SK-N-MC (cell line): ENCODE measurements at regions not wholly inside any gene's neighbourhood (a gene's known extent, or its start where the extent isn't known, plus 50 kb on each side); places are given as distances from the start of the nearest gene placed in this dataset.

Experiments used
- DNase-seq: peaks from one replicate; pipeline ENCODE4 v3.0.0-alpha.2; 2011; ENCODE audit warnings: low read depth, low spot score
- H3K27ac ChIP-seq: fragments of 200-600 bp; sonication (generic); 2 replicates; pipeline ENCODE4 v1.5.1; 2016; ENCODE audit warnings: mixed run types
- H3K36me3 ChIP-seq: fragments of 200-600 bp; sonication (generic); 2 replicates; pipeline ENCODE4 v1.6.1; 2017; ENCODE audit warnings: antibody characterized with exemption, low read length, mixed read lengths; ENCODE audit not compliant: insufficient read depth
- H3K4me3 ChIP-seq: fragments of 200-600 bp; sonication (generic); 2 replicates; pipeline ENCODE4 v1.5.1; 2016
- H3K9ac ChIP-seq: fragments of 200-600 bp; sonication (generic); 2 replicates; pipeline ENCODE4 v1.8.0; 2017; ENCODE audit warnings: mixed run types, mixed read lengths; ENCODE audit not compliant: insufficient read length
- H3K9me3 ChIP-seq: fragments of 200-600 bp; sonication (generic); 2 replicates; pipeline ENCODE4 v1.6.1; 2017; ENCODE audit warnings: low read depth, mild to moderate bottlenecking, antibody characterized with exemption, low read length, moderate library complexity, mixed read lengths
- EZH2 ChIP-seq: fragments of 200-600 bp; sonication (generic); IDR thresholded peaks from one replicate; pipeline ENCODE4 v1.6.1; 2017; ENCODE audit warnings: antibody characterized with exemption
- FOXP2 ChIP-seq: optimal IDR thresholded peaks from 2 replicates; pipeline ENCODE3; 2011; ENCODE audit warnings: mild to moderate bottlenecking, moderate library complexity; ENCODE audit not compliant: insufficient read depth; ENCODE audit errors: extremely low read length, control extremely low read depth
- POLR2AphosphoS5 ChIP-seq: IDR thresholded peaks from 2 replicates; pipeline ENCODE4 v1.6.1; 2012; ENCODE audit warnings: mild to moderate bottlenecking, low read depth, low read length, borderline replicate concordance

- no peaks in the 10 kb centered on the region for H3K36me3 ChIP-seq
- no peak overlapping the region for H3K27ac ChIP-seq
- H3K9me3 ChIP-seq: no peaks in the 10 kb centered on the region
- no peak overlapping the region for H3K4me3 ChIP-seq
- H3K9ac ChIP-seq: no peak overlapping the region
- DNase-seq: no peak
- no peak for TF ChIP-seq EZH2
Measured at GRCh38 chr4:59979061-59979460, 1221.1 kb upstream of the ADGRL3 start.

DNA sequence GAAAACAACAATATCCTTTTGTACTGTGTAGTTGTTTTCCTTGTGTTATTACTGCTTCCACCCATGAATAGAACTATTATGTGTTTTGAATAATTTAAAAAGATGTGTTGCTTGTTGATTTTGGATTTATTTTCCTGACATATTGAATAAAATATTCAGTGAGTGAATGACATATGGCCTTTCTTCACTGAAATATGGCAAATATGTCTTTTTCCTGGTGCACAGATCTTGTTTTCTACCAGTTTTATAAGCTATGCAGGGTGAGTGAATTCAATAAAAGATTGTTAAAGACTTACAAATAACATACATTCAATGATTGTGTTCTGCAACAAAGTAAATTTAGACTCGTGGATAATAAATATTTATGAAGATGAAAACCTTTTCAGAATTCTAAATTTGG lies 1216.3 kb upstream of the ADGRL3 start:
- TF ChIP-seq POLR2AphosphoS5 (no peak), EZH2 (no peak), FOXP2 (no peak)
- DNase-seq: no peak
- Histone ChIP-seq H3K9me3 (no peaks in the 10 kb centered on the region), H3K27ac (no peak overlapping the region), H3K9ac (no peak overlapping the region), H3K36me3 (no peaks in the 10 kb centered on the region), H3K4me3 (no peak overlapping the region)

DNA sequence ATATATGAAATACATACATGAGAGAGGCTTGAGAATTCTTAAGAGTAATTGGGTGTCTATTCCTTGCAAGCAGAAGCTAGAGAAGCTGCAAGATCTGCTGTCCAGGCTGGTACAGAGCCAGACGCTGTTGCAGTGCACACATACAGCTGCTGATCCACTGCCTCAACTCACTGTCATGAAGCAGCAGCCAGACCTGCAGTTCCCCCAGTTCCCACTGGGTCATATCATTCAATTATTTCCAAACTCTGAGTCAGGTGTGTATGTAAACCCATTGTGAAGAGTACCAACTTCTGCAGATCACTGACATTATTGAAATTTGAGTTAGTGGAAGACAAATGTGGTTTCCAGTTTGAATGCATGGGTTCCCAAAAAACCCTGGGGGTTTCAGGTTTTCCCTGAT lies 1212.8 kb upstream of the ADGRL3 start:
- no peak overlapping the region for H3K9ac ChIP-seq
- DNase-seq: no peak
- H3K9me3 ChIP-seq: no peaks in the 10 kb centered on the region
- H3K36me3 ChIP-seq: no peaks in the 10 kb centered on the region
- TF ChIP-seq FOXP2: no peak
- no peak for TF ChIP-seq EZH2
- TF ChIP-seq POLR2AphosphoS5: no peak
- H3K4me3 ChIP-seq: no peak overlapping the region
- H3K27ac ChIP-seq: no peak overlapping the region

GRCh38 chr4:59994118-59994517 lies 1206.0 kb upstream of the ADGRL3 start:
- Histone ChIP-seq H3K9me3 (peaks cover 3% of the 10 kb centered on the region; the same call in 1 of the 2 replicates), H3K27ac (no peak overlapping the region), H3K4me3 (no peak overlapping the region), H3K36me3 (no peaks in the 10 kb centered on the region), H3K9ac (no peak overlapping the region)
- DNase-seq: no peak
- TF ChIP-seq POLR2AphosphoS5 (no peak), EZH2 (no peak), FOXP2 (no peak)

DNA sequence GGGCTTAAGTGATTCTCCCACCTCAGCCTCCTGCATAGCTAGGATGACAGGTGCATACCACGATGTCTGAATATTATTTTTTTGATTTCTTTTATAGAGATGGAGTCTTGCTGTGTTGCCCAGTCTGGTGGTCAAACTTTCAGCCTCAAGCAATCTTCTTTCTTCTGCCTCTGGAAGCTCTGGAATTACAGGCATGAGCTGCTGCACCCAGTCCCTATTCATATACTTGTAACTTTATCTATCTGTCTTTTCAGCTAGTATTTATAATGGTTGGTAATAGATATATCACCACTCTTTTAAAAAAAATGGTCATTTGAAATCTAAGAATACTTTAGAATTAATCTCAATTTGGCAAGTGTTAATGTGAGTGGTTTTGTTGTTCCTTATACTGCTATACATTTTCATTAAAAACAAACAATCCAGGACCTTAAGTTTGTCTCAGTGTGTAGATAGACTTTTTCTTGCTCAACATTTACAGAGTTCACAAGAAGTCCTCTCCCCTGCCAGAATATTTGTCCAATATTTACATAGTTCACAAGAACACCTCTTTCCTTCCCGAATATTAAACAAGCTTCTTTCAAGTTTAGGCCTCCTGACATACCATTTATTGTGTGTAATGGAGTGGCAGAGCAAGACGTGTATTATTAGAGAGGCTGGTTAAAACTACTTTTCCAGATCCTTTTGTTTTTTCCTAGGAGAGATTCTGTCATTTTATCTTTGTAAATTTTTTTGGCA lies 1197.4 kb upstream of the ADGRL3 start:
- no peaks in the 10 kb centered on the region for H3K36me3 ChIP-seq
- H3K4me3 ChIP-seq: no peak overlapping the region
- H3K9me3 ChIP-seq: peaks cover 1% of the 10 kb centered on the region
- H3K9ac ChIP-seq: no peak overlapping the region
- H3K27ac ChIP-seq: no peak overlapping the region
- TF ChIP-seq FOXP2 (no peak), POLR2AphosphoS5 (no peak), EZH2 (no peak)
- DNase-seq: no peak

GRCh38 chr4:60013464-60014184 lies 1186.5 kb upstream of the ADGRL3 start:
- H3K4me3 ChIP-seq: no peak overlapping the region
- H3K9ac ChIP-seq: no peak overlapping the region
- H3K9me3 ChIP-seq: no peaks in the 10 kb centered on the region
- no peak for DNase-seq
- no peaks in the 10 kb centered on the region for H3K36me3 ChIP-seq
- TF ChIP-seq POLR2AphosphoS5 (no peak), EZH2 (no peak), FOXP2 (no peak)
- H3K27ac ChIP-seq: no peak overlapping the region

- no peak for DNase-seq
- Histone ChIP-seq H3K4me3 (no peak overlapping the region), H3K9me3 (no peaks in the 10 kb centered on the region), H3K9ac (no peak overlapping the region), H3K27ac (no peak overlapping the region), H3K36me3 (no peaks in the 10 kb centered on the region)
- TF ChIP-seq POLR2AphosphoS5: no peak
- no peak for TF ChIP-seq EZH2
- no peak for TF ChIP-seq FOXP2
Measured at GRCh38 chr4:60016971-60017370, 1183.2 kb upstream of the ADGRL3 start.

DNA sequence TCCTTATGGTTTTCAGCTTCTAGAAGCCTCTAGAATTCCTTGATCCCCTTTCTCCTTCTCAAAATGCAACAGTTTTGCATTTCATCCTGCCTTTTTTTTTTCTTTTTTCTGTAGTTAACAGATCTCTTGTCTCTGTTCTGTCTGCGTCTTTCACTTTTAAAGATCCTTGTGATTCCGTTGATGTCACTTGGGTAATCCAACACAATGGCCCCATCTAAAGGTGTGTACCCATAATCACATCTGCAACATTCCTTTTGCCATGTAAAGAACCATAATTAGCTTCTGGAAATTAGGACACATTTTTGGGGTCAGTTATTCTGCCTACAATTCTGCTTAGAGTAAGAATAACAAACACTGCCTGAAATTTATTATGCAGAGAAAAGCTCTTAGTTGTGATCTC lies 1180.9 kb upstream of the ADGRL3 start:
- TF ChIP-seq POLR2AphosphoS5 (no peak), FOXP2 (no peak)
- no peak for DNase-seq
- no peaks in the 10 kb centered on the region for H3K36me3 ChIP-seq
- H3K27ac ChIP-seq: no peak overlapping the region
- no peaks in the 10 kb centered on the region for H3K9me3 ChIP-seq
- no peak overlapping the region for H3K9ac ChIP-seq
- no peak overlapping the region for H3K4me3 ChIP-seq
